Smooth muscle cell (in vitro differentiated cells): ENCODE measurements at regions not wholly inside any gene's neighbourhood (a gene's known extent, or its start where the extent isn't known, plus 50 kb on each side); places are given as distances from the start of the nearest gene placed in this dataset.

ENCODE experiments used
- DNase-seq: peaks from one replicate; lab custom pipeline; 2025; ENCODE audit not compliant: unreplicated experiment; lab: John Stamatoyannopoulos, UW
- H2AFZ ChIP-seq: fragments of 200-600 bp; sonication (generic); 2 replicates; pipeline ENCODE4 v1.6.0; 2016; ENCODE audit warnings: antibody characterized with exemption, low read depth, mild to moderate bottlenecking
- H3F3A ChIP-seq: fragments of 200-600 bp; sonication (generic); 2 replicates; pipeline ENCODE4 v1.6.0; 2017; ENCODE audit warnings: antibody characterized with exemption, low read depth
- H3K27ac ChIP-seq: fragments of 200-600 bp; sonication (generic); 2 replicates; pipeline ENCODE4 v1.5.1; 2016; ENCODE audit warnings: low read depth, mild to moderate bottlenecking
- H3K27me3 ChIP-seq: fragments of 200-600 bp; sonication (generic); 2 replicates; pipeline ENCODE4 v1.6.1; 2016; ENCODE audit warnings: low read depth, mild to moderate bottlenecking
- H3K36me3 ChIP-seq: fragments of 200-600 bp; sonication (generic); 2 replicates; pipeline ENCODE4 v1.5.1; 2016; ENCODE audit warnings: low read depth
- H3K4me1 ChIP-seq: fragments of 200-600 bp; sonication (generic); 2 replicates; pipeline ENCODE4 v1.5.1; 2016; ENCODE audit warnings: low read depth
- H3K4me2 ChIP-seq: fragments of 200-600 bp; sonication (generic); 2 replicates; pipeline ENCODE4 v1.6.0; 2016; ENCODE audit warnings: mild to moderate bottlenecking
- H3K4me3 ChIP-seq: fragments of 200-600 bp; sonication (generic); 2 replicates; pipeline ENCODE4 v1.5.1; 2016; ENCODE audit warnings: mild to moderate bottlenecking
- H3K79me2 ChIP-seq: fragments of 200-600 bp; sonication (generic); 2 replicates; pipeline ENCODE4 v1.6.0; 2016; ENCODE audit warnings: low read depth, mild to moderate bottlenecking
- H3K9ac ChIP-seq: fragments of 200-600 bp; sonication (generic); 2 replicates; pipeline ENCODE4 v1.6.0; 2016; ENCODE audit warnings: low read depth
- H3K9me3 ChIP-seq: fragments of 200-600 bp; sonication (generic); replicated peaks from 2 replicates; pipeline ENCODE4 v1.5.1; 2016; ENCODE audit warnings: low read depth
- H4K20me1 ChIP-seq: fragments of 200-600 bp; sonication (generic); 2 replicates; pipeline ENCODE4 v1.6.0; 2016; ENCODE audit warnings: low read depth
- WGBS: methylation state at CpG from one replicate; pipeline ENCODE4 v1.1.7; 2016; ENCODE audit warnings: low lambda C conversion rate; 5-methylcytosine and 5-hydroxymethylcytosine counted together
- TF ChIP-seq, protein P1 (sequence below): fragments of 200-600 bp; sonication (generic); IDR thresholded peaks from 2 replicates; pipeline ENCODE4 v1.5.1; 2017; ENCODE audit warnings: borderline replicate concordance, mild to moderate bottlenecking, antibody characterized with exemption; ENCODE audit not compliant: insufficient read depth, poor library complexity, severe bottlenecking

DNA sequence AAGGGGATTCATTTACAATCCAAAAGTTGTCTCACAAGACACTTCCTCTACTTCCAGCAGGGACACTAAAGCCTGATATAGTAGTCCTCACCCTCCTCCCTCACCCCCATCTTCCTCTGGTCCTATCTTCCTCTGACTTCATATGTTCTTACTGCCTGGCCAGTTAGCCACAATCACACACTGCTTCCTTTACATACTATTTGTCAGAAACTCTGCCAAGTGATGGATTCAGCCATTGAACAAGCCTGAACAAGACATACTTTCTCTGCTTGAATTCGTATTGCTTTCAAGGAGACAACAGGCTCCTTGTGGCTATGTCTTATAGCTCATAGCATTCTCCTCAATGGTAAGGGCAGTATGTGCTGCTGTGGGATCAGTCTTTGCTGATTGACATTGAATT, 672.2 kb downstream of the BCL11A start:
- no peak overlapping the region for H3K9ac ChIP-seq
- DNase-seq: no peak
- H4K20me1 ChIP-seq: no peaks in the 10 kb centered on the region
- H3F3A ChIP-seq: no peaks in the 10 kb centered on the region
- no peaks in the 10 kb centered on the region for H3K4me1 ChIP-seq
- H3K9me3 ChIP-seq: no peaks in the 10 kb centered on the region
- H3K27me3 ChIP-seq: no peaks in the 10 kb centered on the region
- no peak overlapping the region for H3K4me2 ChIP-seq
- H3K27ac ChIP-seq: no peak overlapping the region
- 96% methylated on average over 1 of the region's 1 CpG for WGBS
- H3K36me3 ChIP-seq: no peaks in the 10 kb centered on the region
- TF ChIP-seq, protein P1, sequence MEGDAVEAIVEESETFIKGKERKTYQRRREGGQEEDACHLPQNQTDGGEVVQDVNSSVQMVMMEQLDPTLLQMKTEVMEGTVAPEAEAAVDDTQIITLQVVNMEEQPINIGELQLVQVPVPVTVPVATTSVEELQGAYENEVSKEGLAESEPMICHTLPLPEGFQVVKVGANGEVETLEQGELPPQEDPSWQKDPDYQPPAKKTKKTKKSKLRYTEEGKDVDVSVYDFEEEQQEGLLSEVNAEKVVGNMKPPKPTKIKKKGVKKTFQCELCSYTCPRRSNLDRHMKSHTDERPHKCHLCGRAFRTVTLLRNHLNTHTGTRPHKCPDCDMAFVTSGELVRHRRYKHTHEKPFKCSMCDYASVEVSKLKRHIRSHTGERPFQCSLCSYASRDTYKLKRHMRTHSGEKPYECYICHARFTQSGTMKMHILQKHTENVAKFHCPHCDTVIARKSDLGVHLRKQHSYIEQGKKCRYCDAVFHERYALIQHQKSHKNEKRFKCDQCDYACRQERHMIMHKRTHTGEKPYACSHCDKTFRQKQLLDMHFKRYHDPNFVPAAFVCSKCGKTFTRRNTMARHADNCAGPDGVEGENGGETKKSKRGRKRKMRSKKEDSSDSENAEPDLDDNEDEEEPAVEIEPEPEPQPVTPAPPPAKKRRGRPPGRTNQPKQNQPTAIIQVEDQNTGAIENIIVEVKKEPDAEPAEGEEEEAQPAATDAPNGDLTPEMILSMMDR: no peak
- no peaks in the 10 kb centered on the region for H3K79me2 ChIP-seq
- no peak overlapping the region for H3K4me3 ChIP-seq
- H2AFZ ChIP-seq: no peak overlapping the region

DNA sequence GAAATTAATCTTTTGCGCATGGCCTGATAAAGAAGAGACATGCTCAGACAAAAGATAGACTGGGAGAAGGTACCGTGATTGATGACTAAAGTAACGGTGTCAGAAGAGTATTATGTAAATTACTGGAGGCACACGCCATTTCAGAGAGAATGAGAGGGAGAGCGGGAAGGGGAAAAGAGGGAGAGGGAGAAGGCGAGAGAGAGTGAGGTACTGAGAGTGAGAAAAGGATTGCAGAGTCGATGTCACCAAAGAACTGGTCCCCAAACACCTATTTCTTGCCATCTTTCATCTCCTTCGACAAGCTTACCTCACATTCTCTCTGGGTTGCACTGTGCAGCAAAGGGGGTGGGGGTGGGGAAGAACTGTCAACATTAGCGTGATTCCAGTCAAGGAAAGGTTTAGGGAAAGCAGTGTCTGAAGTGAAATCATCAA, 673.7 kb downstream of the BCL11A start:
- no peak overlapping the region for H2AFZ ChIP-seq
- no peaks in the 10 kb centered on the region for H4K20me1 ChIP-seq
- WGBS: 86% methylated on average over 9 of the region's 9 CpGs
- H3K4me1 ChIP-seq: no peaks in the 10 kb centered on the region
- no peaks in the 10 kb centered on the region for H3K9me3 ChIP-seq
- no peak overlapping the region for H3K4me3 ChIP-seq
- no peak overlapping the region for H3K27ac ChIP-seq
- no peaks in the 10 kb centered on the region for H3K79me2 ChIP-seq
- TF ChIP-seq, protein P1: no peak
- DNase-seq: no peak
- H3K36me3 ChIP-seq: no peaks in the 10 kb centered on the region
- no peaks in the 10 kb centered on the region for H3F3A ChIP-seq
- no peak overlapping the region for H3K4me2 ChIP-seq
- no peak overlapping the region for H3K9ac ChIP-seq
- no peaks in the 10 kb centered on the region for H3K27me3 ChIP-seq

DNA sequence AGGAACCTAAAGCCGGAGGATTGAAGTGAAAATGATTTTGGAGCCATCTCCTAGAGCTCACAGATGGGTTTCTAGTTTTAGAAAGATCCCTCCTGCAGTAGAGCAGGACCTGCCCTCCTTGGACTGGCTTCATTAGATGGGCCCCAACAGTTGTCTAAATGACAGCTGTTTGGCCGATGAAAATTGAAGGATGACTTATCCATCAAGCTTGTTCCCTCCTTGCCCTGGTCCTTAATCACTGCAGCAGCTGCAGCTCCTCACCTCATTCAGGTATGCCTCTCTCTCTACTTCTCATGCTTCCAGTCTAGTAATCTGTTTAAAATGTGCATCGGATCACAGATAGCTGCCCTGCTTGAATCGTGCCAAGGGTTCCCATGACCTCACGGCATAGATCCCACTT, 677.6 kb downstream of the BCL11A start:
- no peaks in the 10 kb centered on the region for H3K36me3 ChIP-seq
- no peak overlapping the region for H3K4me3 ChIP-seq
- H3K4me2 ChIP-seq: no peak overlapping the region
- no peaks in the 10 kb centered on the region for H3K27me3 ChIP-seq
- H3K9me3 ChIP-seq: no peaks in the 10 kb centered on the region
- no peaks in the 10 kb centered on the region for H3K4me1 ChIP-seq
- no peak overlapping the region for H2AFZ ChIP-seq
- 95% methylated on average over 5 of the region's 5 CpGs for WGBS
- DNase-seq: no peak
- H3F3A ChIP-seq: no peaks in the 10 kb centered on the region
- TF ChIP-seq, protein P1: no peak
- H3K79me2 ChIP-seq: no peaks in the 10 kb centered on the region
- no peak overlapping the region for H3K27ac ChIP-seq
- H3K9ac ChIP-seq: no peak overlapping the region
- H4K20me1 ChIP-seq: no peaks in the 10 kb centered on the region

DNA sequence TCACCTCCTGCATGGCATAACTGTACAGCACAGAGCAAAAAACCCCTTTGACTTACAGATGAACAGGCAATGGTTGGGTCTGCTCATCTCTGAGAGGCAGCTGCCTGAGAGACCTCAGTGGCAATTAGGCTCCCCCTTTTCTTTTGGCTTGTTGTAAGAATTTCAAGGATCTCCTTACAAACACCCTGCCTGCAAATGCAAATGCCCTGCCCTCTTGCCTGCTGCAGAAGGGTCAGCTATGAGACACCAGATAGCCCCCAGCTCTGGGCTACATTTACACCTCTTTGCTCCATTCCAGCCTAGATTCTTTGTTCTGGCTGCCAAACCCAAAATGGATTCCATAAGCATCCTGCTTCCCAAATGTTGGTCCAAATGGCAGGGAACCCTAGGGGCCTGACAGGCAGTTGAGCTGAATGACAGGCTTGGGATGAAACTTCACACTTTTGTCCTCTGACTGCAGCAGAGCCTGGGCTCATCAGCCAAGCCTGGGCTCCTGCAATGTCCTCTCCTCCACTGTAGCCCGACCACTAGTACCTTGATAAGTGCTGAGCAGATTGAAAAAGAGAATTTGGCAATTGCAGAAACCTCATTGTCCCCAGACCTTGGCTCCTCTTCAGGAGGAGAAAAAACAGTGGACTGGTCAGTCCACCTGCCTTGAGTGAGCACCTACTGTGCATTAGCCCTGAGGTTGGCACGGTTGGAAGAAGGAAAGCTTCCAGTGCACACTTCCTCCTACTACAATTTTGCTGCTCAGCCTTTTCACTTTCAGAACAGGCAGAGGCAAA, 678.3 kb downstream of the BCL11A start:
- Histone ChIP-seq H3K27me3 (no peaks in the 10 kb centered on the region), H3K4me1 (no peaks in the 10 kb centered on the region), H3K9me3 (no peaks in the 10 kb centered on the region), H4K20me1 (no peaks in the 10 kb centered on the region), H2AFZ (no peak overlapping the region), H3K36me3 (no peaks in the 10 kb centered on the region), H3K4me3 (no peak overlapping the region), H3K4me2 (no peak overlapping the region), H3K9ac (no peak overlapping the region), H3F3A (no peaks in the 10 kb centered on the region), H3K27ac (no peak overlapping the region), H3K79me2 (no peaks in the 10 kb centered on the region)
- WGBS: 93% methylated on average over 2 of the region's 2 CpGs
- TF ChIP-seq, protein P1: no peak
- no peak for DNase-seq
